Upper lobe of left lung (tissue), 6 donors: ENCODE measurements at regions not wholly inside any gene's neighbourhood (a gene's known extent, or its start where the extent isn't known, plus 50 kb on each side); places are given as distances from the start of the nearest gene placed in this dataset.

Experiments
- ATAC-seq, 2 donors: fragments of 200-7000 bp; cut with Tn5 transposase; one replicate each; pipeline ENCODE4 v1.9.1; 2022; ENCODE audit warnings: mild to moderate bottlenecking in 2 of 2, moderate library complexity in 2 of 2; ENCODE audit not compliant: low FRiP score in 2 of 2
- DNase-seq, 2 donors: peaks; one replicate each; pipeline ENCODE4 v3.0.0-alpha.2; 2019 to 2020
- H3K27ac ChIP-seq, 4 donors: fragments of 200-600 bp; sonication (generic); one replicate each; pipeline ENCODE4 v1.5.1; 2016 to 2019
- H3K27me3 ChIP-seq, 4 donors: fragments of 200-600 bp; sonication (generic); one replicate each; pipeline ENCODE4 v1.5.1; 2017 to 2019
- H3K36me3 ChIP-seq, 4 donors: fragments of 200-600 bp; sonication (generic); one replicate each; pipeline ENCODE4 v1.5.1; 2016 to 2019
- H3K4me1 ChIP-seq, 4 donors: fragments of 200-600 bp; sonication (generic); one replicate each; pipeline ENCODE4 v1.5.1; 2018 to 2019
- H3K4me3 ChIP-seq, 4 donors: fragments of 200-600 bp; sonication (generic); one replicate each; pipeline ENCODE4 v1.5.1; 2017 to 2019; ENCODE audit warnings: mild to moderate bottlenecking in 2 of 4, moderate library complexity in 1 of 4
- H3K9me3 ChIP-seq, 4 donors: fragments of 200-600 bp; sonication (generic); one replicate each; pipeline ENCODE4 v1.5.1; 2018 to 2019
- CTCF ChIP-seq, 6 experiments: fragments of 450-650 bp in 4 of 6; fragments of 200-600 bp in 2 of 6; sonication (generic) in 2 of 6; IDR thresholded peaks; one replicate each; pipeline ENCODE4 v1.5.1; 2016 to 2019; ENCODE audit warnings: antibody characterized with exemption in 6 of 6
- EP300 ChIP-seq, 4 donors: sonication (generic); formaldehyde crosslinking; IDR thresholded peaks; one replicate each; pipeline ENCODE4 v1.5.1; 2017; ENCODE audit warnings: antibody characterized with exemption in 4 of 4, control low read depth in 2 of 4
- POLR2A ChIP-seq, 4 donors: fragments of 450-650 bp; IDR thresholded peaks; one replicate each; pipeline ENCODE4 v1.5.1; 2016 to 2017; ENCODE audit warnings: antibody characterized with exemption in 4 of 4, mild to moderate bottlenecking in 2 of 4
- POLR2AphosphoS5 ChIP-seq, 2 donors: sonication (generic); formaldehyde crosslinking; IDR thresholded peaks; one replicate each; pipeline ENCODE4 v1.5.1; 2017; ENCODE audit warnings: antibody characterized with exemption in 2 of 2
- WGBS, 2 donors: methylation state at CpG; one replicate each; pipeline ENCODE4 v1.1.5; 2017 to 2018; 5-methylcytosine and 5-hydroxymethylcytosine counted together
- donor health status: DM: no; HTN: no; CAD: no; lungs with moderate emphysema.
- donor health status: DM: no; HTN: yes; CAD: no; lungs with severe emphysema.

- H3K4me3 ChIP-seq: no peak overlapping the region
- H3K36me3 ChIP-seq: no peaks in the 10 kb centered on the region
- no peaks in the 10 kb centered on the region for H3K27me3 ChIP-seq
- TF ChIP-seq CTCF (IDR thresholded peaks at IDR 0.05): no peak
- TF ChIP-seq POLR2A (IDR thresholded peaks at IDR 0.05): no peak
- TF ChIP-seq EP300 (IDR thresholded peaks at IDR 0.05): no peak
- TF ChIP-seq POLR2AphosphoS5 (IDR thresholded peaks at IDR 0.05): no peak
- WGBS, 2 donors: 87 to 94% methylated on average over 23 of the region's 23 CpGs
- H3K9me3 ChIP-seq: no peaks in the 10 kb centered on the region
- ATAC-seq (no peak), DNase-seq (no peak)
- H3K27ac ChIP-seq: no peak overlapping the region
- H3K4me1 ChIP-seq: peaks cover 0 to 10% (median 7%) of the 10 kb centered on the region in 4 donors
Measured at GRCh38 chr6:167494698-167495435, 170.0 kb downstream of the TTLL2 start.

- no peak for DNase-seq
- no peaks in the 10 kb centered on the region for H3K27me3 ChIP-seq
- TF ChIP-seq POLR2AphosphoS5 (IDR thresholded peaks at IDR 0.05) (no peak), EP300 (IDR thresholded peaks at IDR 0.05) (no peak), CTCF (IDR thresholded peaks at IDR 0.05) (no peak)
- H3K27ac ChIP-seq: no peak overlapping the region
- no peak for ATAC-seq
- no peaks in the 10 kb centered on the region for H3K9me3 ChIP-seq
- WGBS, 2 donors: 60 to 62% methylated on average over 19 of the region's 19 CpGs
- H3K4me1 ChIP-seq: peaks cover 0 to 10% (median 7%) of the 10 kb centered on the region in 4 donors
- H3K4me3 ChIP-seq: no peak overlapping the region
- H3K36me3 ChIP-seq: no peaks in the 10 kb centered on the region
Measured at GRCh38 chr6:167495506-167496401, 170.9 kb downstream of the TTLL2 start.

- H3K27me3 ChIP-seq: no peaks in the 10 kb centered on the region
- no peak overlapping the region for H3K27ac ChIP-seq
- no peak overlapping the region for H3K4me3 ChIP-seq
- peaks cover 0 to 10% (median 7%) of the 10 kb centered on the region in 4 donors for H3K4me1 ChIP-seq
- no peak for ATAC-seq
- no peaks in the 10 kb centered on the region for H3K36me3 ChIP-seq
- TF ChIP-seq EP300 (IDR thresholded peaks at IDR 0.05) (no peak), CTCF (IDR thresholded peaks at IDR 0.05) (no peak), POLR2AphosphoS5 (IDR thresholded peaks at IDR 0.05) (no peak), POLR2A (IDR thresholded peaks at IDR 0.05) (no peak)
- DNase-seq: peak in 1 of 2 donors; percentile 44
- WGBS, 2 donors: 50 to 65% methylated on average over 1 to 7 of the region's 7 CpGs
- no peaks in the 10 kb centered on the region for H3K9me3 ChIP-seq
Measured at GRCh38 chr6:167496707-167497106, 171.8 kb downstream of the TTLL2 start.

GRCh38 chr6:167497428-167498056 is 172.7 kb downstream of the TTLL2 start:
- WGBS, 2 donors: 88 to 89% methylated on average over 14 of the region's 14 CpGs

More at GRCh38 chr6:167497428-167498056, 172.7 kb downstream of the TTLL2 start:
- no peak overlapping the region for H3K27ac ChIP-seq
- peaks cover 0 to 10% (median 7%) of the 10 kb centered on the region in 4 donors for H3K4me1 ChIP-seq
- TF ChIP-seq POLR2AphosphoS5 (IDR thresholded peaks at IDR 0.05) (no peak), EP300 (IDR thresholded peaks at IDR 0.05) (no peak), CTCF (IDR thresholded peaks at IDR 0.05) (no peak), POLR2A (IDR thresholded peaks at IDR 0.05) (no peak)
- DNase-seq (no peak), ATAC-seq (no peak)
- no peaks in the 10 kb centered on the region for H3K36me3 ChIP-seq
- H3K4me3 ChIP-seq: no peak overlapping the region
- H3K9me3 ChIP-seq: no peaks in the 10 kb centered on the region
- no peaks in the 10 kb centered on the region for H3K27me3 ChIP-seq
